Omental fat pad (tissue), 3 donors: ENCODE measurements at regions not wholly inside any gene's neighbourhood (a gene's known extent, or its start where the extent isn't known, plus 50 kb on each side); places are given as distances from the start of the nearest gene placed in this dataset.
"Not testable (repeated sequence)": the region's sequence is repeated elsewhere in the genome, so short reads cannot be mapped to it uniquely, and the experiment has no call there.

ENCODE experiments used
- ATAC-seq: fragments of 150-250 bp; one replicate; pipeline ENCODE4 v1.9.1; 2016; ENCODE audit warnings: mild to moderate bottlenecking, moderate library complexity; ENCODE audit not compliant: low FRiP score
- DNase-seq: peaks from one replicate; pipeline ENCODE4 v3.0.0-alpha.2; 2019; ENCODE audit warnings: low spot score
- CTCF ChIP-seq, 3 donors: fragments of 450-650 bp; IDR thresholded peaks; one replicate each; pipeline ENCODE4 v1.5.1; 2016 to 2017; ENCODE audit warnings: antibody characterized with exemption in 3 of 3, mild to moderate bottlenecking in 3 of 3, moderate library complexity in 2 of 3

GRCh38 chr6:167402195-167402686, 77.4 kb downstream of the TTLL2 start:
- DNase-seq = no peak
- no peak for ATAC-seq
- no peak for TF ChIP-seq CTCF (IDR thresholded peaks at IDR 0.05)

GRCh38 chr6:167403427-167403826, 78.5 kb downstream of the TTLL2 start:
- no peak for TF ChIP-seq CTCF (IDR thresholded peaks at IDR 0.05)
- DNase-seq = no peak
- no peak for ATAC-seq

GRCh38 chr6:167404385-167405049, 79.6 kb downstream of the TTLL2 start:
- DNase-seq (no peak), ATAC-seq (no peak)
- TF ChIP-seq CTCF (IDR thresholded peaks at IDR 0.05) = no peak

GRCh38 chr6:167405778-167406532, 81.1 kb downstream of the TTLL2 start:
- no peak for TF ChIP-seq CTCF (IDR thresholded peaks at IDR 0.05)
- DNase-seq (no peak), ATAC-seq (no peak)

GRCh38 chr6:167406533-167407238, 81.8 kb downstream of the TTLL2 start:
- not testable (repeated sequence) for DNase-seq, ATAC-seq

GRCh38 chr6:167407239-167408064, 82.6 kb downstream of the TTLL2 start:
- DNase-seq = no peak
- no peak for ATAC-seq
- TF ChIP-seq CTCF (IDR thresholded peaks at IDR 0.05) = no peak
